Neutrophil (primary cell): ENCODE measurements at regions not wholly inside any gene's neighbourhood (a gene's known extent, or its start where the extent isn't known, plus 50 kb on each side); places are given as distances from the start of the nearest gene placed in this dataset.

Source experiments
- H3K27ac ChIP-seq: fragments of 200-600 bp; sonication (generic); 2 replicates; pipeline ENCODE4 v1.5.1; 2016; ENCODE audit warnings: mild to moderate bottlenecking, moderate library complexity
- H3K27me3 ChIP-seq: fragments of 200-600 bp; sonication (generic); 2 replicates; pipeline ENCODE4 v1.6.0; 2016; ENCODE audit warnings: mild to moderate bottlenecking
- H3K36me3 ChIP-seq: fragments of 200-600 bp; sonication (generic); 2 replicates; pipeline ENCODE4 v1.5.1; 2017
- H3K4me1 ChIP-seq, 2 experiments: fragments of 200-600 bp in 1 of 2; sonication (generic) in 1 of 2; 1 replicate in 1 of 2; 2 replicates in 1 of 2; pipeline versions ENCODE4 v1.5.1 to v1.6.1; 2013 to 2016; ENCODE audit warnings: low read depth in 1 of 2, low read length in 1 of 2, mild to moderate bottlenecking in 1 of 2, moderate library complexity in 1 of 2; ENCODE audit not compliant: control insufficient read depth in 1 of 2, insufficient read depth in 1 of 2
- H3K4me3 ChIP-seq, 2 experiments: fragments of 200-600 bp in 1 of 2; sonication (generic) in 1 of 2; 1 replicate in 1 of 2; 2 replicates in 1 of 2; pipeline ENCODE4 v1.5.1; 2013 to 2016; ENCODE audit warnings: low read depth in 1 of 2, low read length in 1 of 2, mild to moderate bottlenecking in 1 of 2, moderate library complexity in 1 of 2
- H3K9me3 ChIP-seq: fragments of 200-600 bp; sonication (generic); 2 replicates; pipeline ENCODE4 v1.5.1; 2016
- CTCF ChIP-seq: fragments of 200-600 bp; sonication (generic); IDR thresholded peaks from 2 replicates; pipeline ENCODE4 v1.5.1; 2016; ENCODE audit warnings: antibody characterized with exemption

GRCh38 chr3:5298453-5298852, 110.9 kb downstream of the EDEM1 start:
- H3K27me3 ChIP-seq, result no peaks in the 10 kb centered on the region
- no peak overlapping the region for H3K4me3 ChIP-seq
- no peak for TF ChIP-seq CTCF
- H3K27ac ChIP-seq, result no peak overlapping the region
- no peaks in the 10 kb centered on the region for H3K9me3 ChIP-seq
- H3K4me1 ChIP-seq, result no peaks in the 10 kb centered on the region
- no peaks in the 10 kb centered on the region for H3K36me3 ChIP-seq

- no peaks in the 10 kb centered on the region for H3K9me3 ChIP-seq
- no peak overlapping the region for H3K27ac ChIP-seq
- H3K27me3 ChIP-seq, result no peaks in the 10 kb centered on the region
- no peaks in the 10 kb centered on the region for H3K4me1 ChIP-seq
- no peaks in the 10 kb centered on the region for H3K36me3 ChIP-seq
- no peak overlapping the region for H3K4me3 ChIP-seq
- no peak for TF ChIP-seq CTCF
Observed at GRCh38 chr3:5299161-5299560, 111.7 kb downstream of the EDEM1 start.

- TF ChIP-seq CTCF, result no peak
- Histone ChIP-seq H3K4me3 (no peak overlapping the region), H3K9me3 (no peaks in the 10 kb centered on the region), H3K36me3 (no peaks in the 10 kb centered on the region), H3K27me3 (no peaks in the 10 kb centered on the region), H3K4me1 (no peaks in the 10 kb centered on the region), H3K27ac (no peak overlapping the region)
Observed at GRCh38 chr3:5300638-5301037, 113.1 kb downstream of the EDEM1 start.

GRCh38 chr3:5301651-5302297, 114.3 kb downstream of the EDEM1 start:
- Histone ChIP-seq H3K36me3 (no peaks in the 10 kb centered on the region), H3K27ac (no peak overlapping the region), H3K9me3 (no peaks in the 10 kb centered on the region), H3K4me1 (no peaks in the 10 kb centered on the region), H3K4me3 (no peak overlapping the region), H3K27me3 (no peaks in the 10 kb centered on the region)
- no peak for TF ChIP-seq CTCF

GRCh38 chr3:5302661-5303060, 115.2 kb downstream of the EDEM1 start:
- Histone ChIP-seq H3K27ac (no peak overlapping the region), H3K9me3 (no peaks in the 10 kb centered on the region), H3K36me3 (no peaks in the 10 kb centered on the region), H3K4me1 (no peaks in the 10 kb centered on the region), H3K27me3 (no peaks in the 10 kb centered on the region), H3K4me3 (no peak overlapping the region)
- no peak for TF ChIP-seq CTCF

GRCh38 chr3:5304188-5304587, 116.7 kb downstream of the EDEM1 start:
- Histone ChIP-seq H3K9me3 (no peaks in the 10 kb centered on the region), H3K36me3 (no peaks in the 10 kb centered on the region), H3K27ac (no peak overlapping the region), H3K4me3 (no peak overlapping the region), H3K4me1 (no peaks in the 10 kb centered on the region), H3K27me3 (no peaks in the 10 kb centered on the region)
- TF ChIP-seq CTCF, result no peak
